ENCODE measurements at regions not wholly inside any gene's neighbourhood (a gene's known extent, or its start where the extent isn't known, plus 50 kb on each side); places are given as distances from the start of the nearest gene placed in this dataset.

GRCh38 chr22:49291169-49291568 lies 536.5 kb downstream of the BRD1 start:
- no peak for TF ChIP-seq CTCF (conservative IDR thresholded peaks at IDR 0.05; ENCODE audit: low read depth, low read length)
- H3K4me3 ChIP-seq (ENCODE audit: low read depth, low read length) = no peak overlapping the region
- no peak for DNase-seq (ENCODE audit: low read depth)

- no peak for DNase-seq (ENCODE audit: low read depth)
- no peak overlapping the region for H3K4me3 ChIP-seq (ENCODE audit: low read depth, low read length)
Observed at GRCh38 chr22:49290711-49291110, 537.0 kb downstream of the BRD1 start.

GRCh38 chr22:49289822-49290679 lies 537.6 kb downstream of the BRD1 start:
- no peak overlapping the region for H3K4me3 ChIP-seq (ENCODE audit: low read depth, low read length)
- no peak for DNase-seq (ENCODE audit: low read depth)
- no peak for TF ChIP-seq CTCF (conservative IDR thresholded peaks at IDR 0.05; ENCODE audit: low read depth, low read length)

More at GRCh38 chr22:49290711-49291110, 537.0 kb downstream of the BRD1 start:
- no peak for TF ChIP-seq CTCF (conservative IDR thresholded peaks at IDR 0.05; ENCODE audit: low read depth, low read length)

GRCh38 chr22:49286181-49286760 lies 541.4 kb downstream of the BRD1 start:
- no peak for TF ChIP-seq CTCF (conservative IDR thresholded peaks at IDR 0.05; ENCODE audit: low read depth, low read length)
- H3K4me3 ChIP-seq (ENCODE audit: low read depth, low read length) = no peak overlapping the region
- no peak for DNase-seq (ENCODE audit: low read depth)

GRCh38 chr22:49284931-49285330 lies 542.7 kb downstream of the BRD1 start:
- TF ChIP-seq CTCF (conservative IDR thresholded peaks at IDR 0.05; ENCODE audit: low read depth, low read length) = no peak
- no peak overlapping the region for H3K4me3 ChIP-seq (ENCODE audit: low read depth, low read length)
- no peak for DNase-seq (ENCODE audit: low read depth)

GRCh38 chr22:49284056-49284784 lies 543.5 kb downstream of the BRD1 start:
- no peak overlapping the region for H3K4me3 ChIP-seq (ENCODE audit: low read depth, low read length)
- no peak for DNase-seq (ENCODE audit: low read depth)
- TF ChIP-seq CTCF (conservative IDR thresholded peaks at IDR 0.05; ENCODE audit: low read depth, low read length) = no peak
